OCI-LY3 (cell line): ENCODE measurements at regions not wholly inside any gene's neighbourhood (a gene's known extent, or its start where the extent isn't known, plus 50 kb on each side); places are given as distances from the start of the nearest gene placed in this dataset.

ENCODE experiments used
- H2AFZ ChIP-seq: fragments of 200-600, 300-600 bp; shearing (Covaris generic); 2 replicates; pipeline ENCODE4 v1.6.0; 2014; ENCODE audit warnings: antibody characterized with exemption, low read depth, low read length
- H3K27ac ChIP-seq: fragments of 200-600, 300-600 bp; sonication (generic); 2 replicates; pipeline ENCODE4 v1.5.1; 2014; ENCODE audit warnings: mild to moderate bottlenecking, low read length, moderate library complexity, mixed read lengths
- H3K27me3 ChIP-seq: fragments of 200-600, 300-600 bp; sonication (generic); 2 replicates; pipeline ENCODE4 v1.6.1; 2014; ENCODE audit warnings: low read depth, low read length, mixed read lengths
- H3K36me3 ChIP-seq: fragments of 200-600, 300-600 bp; sonication (generic); replicated peaks from 2 replicates; pipeline ENCODE3; 2014; ENCODE audit warnings: low read depth, low read length, mixed read lengths
- H3K4me1 ChIP-seq: fragments of 300-600, 200-600 bp; sonication (generic); 2 replicates; pipeline ENCODE4 v1.6.1; 2014; ENCODE audit warnings: low read length, mixed read lengths
- H3K4me2 ChIP-seq: fragments of 200-600, 300-600 bp; sonication (generic); 2 replicates; pipeline ENCODE4 v1.6.1; 2014; ENCODE audit warnings: low read length, mixed read lengths
- H3K4me3 ChIP-seq: fragments of 300-600, 200-600 bp; sonication (generic); 2 replicates; pipeline ENCODE4 v1.5.1; 2014; ENCODE audit warnings: antibody characterized with exemption, mild to moderate bottlenecking, low read length, moderate library complexity
- H3K79me2 ChIP-seq: fragments of 300-600, 200-600 bp; shearing (Covaris generic); 2 replicates; pipeline ENCODE4 v1.6.1; 2014; ENCODE audit warnings: mild to moderate bottlenecking, low read length, mixed read lengths
- H3K9ac ChIP-seq: fragments of 300-600, 200-600 bp; shearing (Covaris generic); 2 replicates; pipeline ENCODE4 v1.6.0; 2014; ENCODE audit warnings: mild to moderate bottlenecking, low read length, moderate library complexity
- H3K9me3 ChIP-seq: fragments of 200-600, 300-600 bp; shearing (Covaris generic); 2 replicates; pipeline ENCODE4 v1.6.1; 2014; ENCODE audit warnings: low read length, mixed read lengths; ENCODE audit not compliant: insufficient read depth
- H4K20me1 ChIP-seq: fragments of 200-600, 300-600 bp; sonication (generic); 2 replicates; pipeline ENCODE4 v1.6.1; 2016; ENCODE audit warnings: low read length, mixed read lengths; ENCODE audit not compliant: insufficient read depth
- CTCF ChIP-seq: fragments of 200-600, 300-600 bp; sonication (generic); IDR thresholded peaks from 2 replicates; pipeline ENCODE4 v1.5.1; 2014; ENCODE audit warnings: antibody characterized with exemption, low read length, low read depth
- EZH2phosphoT487 ChIP-seq: fragments of 200-600 bp; shearing (Covaris generic); IDR thresholded peaks from 2 replicates; pipeline ENCODE4 v1.6.1; 2018; ENCODE audit warnings: antibody characterized with exemption, mixed run types, low read depth

GRCh38 chr13:107133950-107134349, 566.0 kb upstream of the ARGLU1 start:
- Histone ChIP-seq H3K9me3 (no peaks in the 10 kb centered on the region), H3K79me2 (no peaks in the 10 kb centered on the region), H3K4me3 (no peak overlapping the region), H4K20me1 (no peaks in the 10 kb centered on the region), H3K4me1 (no peaks in the 10 kb centered on the region), H3K27me3 (no peaks in the 10 kb centered on the region), H3K27ac (no peak overlapping the region), H3K36me3 (no peaks in the 10 kb centered on the region), H3K4me2 (no peak overlapping the region), H3K9ac (no peak overlapping the region), H2AFZ (no peak overlapping the region)
- TF ChIP-seq EZH2phosphoT487 (no peak), CTCF (no peak)

- Histone ChIP-seq H3K4me3 (no peak overlapping the region), H3K36me3 (no peaks in the 10 kb centered on the region), H3K9me3 (no peaks in the 10 kb centered on the region), H3K27me3 (no peaks in the 10 kb centered on the region), H4K20me1 (no peaks in the 10 kb centered on the region), H3K27ac (no peak overlapping the region), H3K79me2 (no peaks in the 10 kb centered on the region), H3K9ac (no peak overlapping the region), H2AFZ (no peak overlapping the region), H3K4me1 (no peaks in the 10 kb centered on the region), H3K4me2 (no peak overlapping the region)
- TF ChIP-seq CTCF (no peak), EZH2phosphoT487 (no peak)
These were observed 562.6 kb upstream of the ARGLU1 start for GRCh38 chr13:107130566-107130965.

GRCh38 chr13:107124730-107125129, 556.8 kb upstream of the ARGLU1 start:
- Histone ChIP-seq H3K9ac (no peak overlapping the region), H3K9me3 (no peaks in the 10 kb centered on the region), H2AFZ (no peak overlapping the region), H4K20me1 (no peaks in the 10 kb centered on the region), H3K36me3 (no peaks in the 10 kb centered on the region), H3K4me2 (no peak overlapping the region), H3K4me1 (no peaks in the 10 kb centered on the region), H3K4me3 (no peak overlapping the region), H3K27ac (no peak overlapping the region), H3K79me2 (no peaks in the 10 kb centered on the region), H3K27me3 (no peaks in the 10 kb centered on the region)
- TF ChIP-seq EZH2phosphoT487 (no peak), CTCF (no peak)

GRCh38 chr13:107124129-107124718, 556.3 kb upstream of the ARGLU1 start:
- Histone ChIP-seq H3K36me3 (no peaks in the 10 kb centered on the region), H3K9ac (no peak overlapping the region), H3K4me1 (no peaks in the 10 kb centered on the region), H3K79me2 (no peaks in the 10 kb centered on the region), H3K4me3 (no peak overlapping the region), H3K9me3 (no peaks in the 10 kb centered on the region), H2AFZ (no peak overlapping the region), H4K20me1 (no peaks in the 10 kb centered on the region), H3K27ac (no peak overlapping the region), H3K4me2 (no peak overlapping the region), H3K27me3 (no peaks in the 10 kb centered on the region)
- TF ChIP-seq EZH2phosphoT487 (no peak), CTCF (peak; percentile 60)
